Activated CD4-positive, alpha-beta memory T cell treated with anti-CD3 and anti-CD28 coated beads for 36 hours (primary cell): ENCODE measurements at regions not wholly inside any gene's neighbourhood (a gene's known extent, or its start where the extent isn't known, plus 50 kb on each side); places are given as distances from the start of the nearest gene placed in this dataset.

Experiments
- CTCF ChIA-PET: fragments of 350-600 bp; sonication (Branson Sonifier 250); formaldehyde crosslinking; loops from one replicate; lab custom pipeline; 2021; ENCODE audit warnings: antibody characterized with exemption, inconsistent platforms; lab: Charles Lee
- POLR2A ChIA-PET: fragments of 350-600 bp; sonication (Branson Sonifier 250); formaldehyde crosslinking; loops from one replicate; lab custom pipeline; 2021; ENCODE audit warnings: antibody characterized with exemption; lab: Charles Lee
- DNase-seq: peaks from one replicate; pipeline ENCODE4 v3.0.0-alpha.2; 2020
- H3K27ac Mint-ChIP-seq: one replicate; pipeline ENCODE4 v1.8.0; 2021; ENCODE audit warnings: mixed read lengths
- H3K27me3 Mint-ChIP-seq: one replicate; pipeline ENCODE4 v1.8.0; 2021; ENCODE audit warnings: mixed read lengths
- H3K36me3 Mint-ChIP-seq: one replicate; pipeline ENCODE4 v1.8.0; 2021; ENCODE audit warnings: mixed read lengths
- H3K4me1 Mint-ChIP-seq: one replicate; pipeline ENCODE4 v1.8.0; 2021; ENCODE audit warnings: low read depth, mixed read lengths
- H3K4me3 Mint-ChIP-seq: one replicate; pipeline ENCODE4 v1.8.0; 2021; ENCODE audit warnings: mild to moderate bottlenecking, mixed read lengths
- H3K9me3 Mint-ChIP-seq: one replicate; pipeline ENCODE4 v1.8.0; 2021; ENCODE audit warnings: mixed read lengths
- intact Hi-C: fragments of 100-400 bp; cut with micrococcal nuclease; formaldehyde crosslinking; loops from one replicate; pipeline ENCODE4 v1.15.1; 2023

GRCh38 chr16:79698341-79698753 lies 97.8 kb upstream of the MAF start:
- no peak overlapping the region for H3K4me3 Mint-ChIP-seq
- no peaks in the 10 kb centered on the region for H3K36me3 Mint-ChIP-seq
- H3K27ac Mint-ChIP-seq: no peak overlapping the region
- peaks cover 3% of the 10 kb centered on the region for H3K4me1 Mint-ChIP-seq
- CTCF ChIA-PET: no interaction called here
- no peak for DNase-seq
- POLR2A ChIA-PET: no interaction called here
- H3K9me3 Mint-ChIP-seq: no peaks in the 10 kb centered on the region
- H3K27me3 Mint-ChIP-seq: peaks cover 1% of the 10 kb centered on the region
- intact Hi-C loops: no loop called here

- peaks cover 3% of the 10 kb centered on the region for H3K4me1 Mint-ChIP-seq
- peaks cover 1% of the 10 kb centered on the region for H3K27me3 Mint-ChIP-seq
- H3K4me3 Mint-ChIP-seq: no peak overlapping the region
- intact Hi-C loops: no loop called here
- no peak for DNase-seq
- POLR2A ChIA-PET: no interaction called here
- CTCF ChIA-PET: no interaction called here
- no peak overlapping the region for H3K27ac Mint-ChIP-seq
- H3K36me3 Mint-ChIP-seq: no peaks in the 10 kb centered on the region
- no peaks in the 10 kb centered on the region for H3K9me3 Mint-ChIP-seq
Measured at GRCh38 chr16:79697562-79698112, 97.1 kb upstream of the MAF start.

GRCh38 chr16:79691007-79691406 lies 90.5 kb upstream of the MAF start:
- intact Hi-C loops: no loop called here
- Mint-ChIP-seq H3K9me3 (no peaks in the 10 kb centered on the region), H3K27ac (no peak overlapping the region), H3K27me3 (peaks cover 4% of the 10 kb centered on the region), H3K4me1 (no peaks in the 10 kb centered on the region), H3K4me3 (no peak overlapping the region), H3K36me3 (no peaks in the 10 kb centered on the region)
- no peak for DNase-seq
- ChIA-PET POLR2A (no interaction called here), CTCF (no interaction called here)

- Mint-ChIP-seq H3K27ac (no peak overlapping the region), H3K36me3 (no peaks in the 10 kb centered on the region), H3K4me3 (no peak overlapping the region), H3K4me1 (no peaks in the 10 kb centered on the region), H3K9me3 (no peaks in the 10 kb centered on the region), H3K27me3 (peaks cover 4% of the 10 kb centered on the region)
- POLR2A ChIA-PET: no interaction called here
- no peak for DNase-seq
- intact Hi-C loops: no loop called here
- CTCF ChIA-PET: no interaction called here
Measured at GRCh38 chr16:79690159-79690558, 89.6 kb upstream of the MAF start.

GRCh38 chr16:79687249-79688130 lies 87.0 kb upstream of the MAF start:
- CTCF ChIA-PET: interaction anchor here (0.8 kb wide), 1 partner anchor 18 kb away, joined by 3 read pairs; no protein-coding TSS in a partner anchor
- POLR2A ChIA-PET: no interaction called here
- no peaks in the 10 kb centered on the region for H3K9me3 Mint-ChIP-seq
- intact Hi-C loops: no loop called here
- no peak overlapping the region for H3K4me3 Mint-ChIP-seq
- H3K4me1 Mint-ChIP-seq: no peaks in the 10 kb centered on the region
- DNase-seq: no peak
- H3K27ac Mint-ChIP-seq: no peak overlapping the region
- H3K27me3 Mint-ChIP-seq: peaks cover 4% of the 10 kb centered on the region
- H3K36me3 Mint-ChIP-seq: no peaks in the 10 kb centered on the region

- intact Hi-C loops: no loop called here
- H3K4me1 Mint-ChIP-seq: no peaks in the 10 kb centered on the region
- H3K4me3 Mint-ChIP-seq: no peak overlapping the region
- no peaks in the 10 kb centered on the region for H3K9me3 Mint-ChIP-seq
- ChIA-PET POLR2A (no interaction called here), CTCF (interaction anchor here (1.1 kb wide), 1 partner anchor 15 kb away, joined by 3 read pairs; no protein-coding TSS in a partner anchor)
- no peak for DNase-seq
- H3K27ac Mint-ChIP-seq: no peak overlapping the region
- no peaks in the 10 kb centered on the region for H3K36me3 Mint-ChIP-seq
- peaks cover 4% of the 10 kb centered on the region for H3K27me3 Mint-ChIP-seq
Measured at GRCh38 chr16:79685871-79686270, 85.3 kb upstream of the MAF start.

GRCh38 chr16:79679334-79679733 lies 78.8 kb upstream of the MAF start:
- no peak for DNase-seq
- ChIA-PET POLR2A (no interaction called here), CTCF (interaction anchor here (0.7 kb wide), 1 partner anchor 351 kb away, joined by 4 read pairs; no protein-coding TSS in a partner anchor)
- intact Hi-C loops: no loop called here
- Mint-ChIP-seq H3K4me1 (no peaks in the 10 kb centered on the region), H3K36me3 (no peaks in the 10 kb centered on the region), H3K27ac (no peak overlapping the region), H3K4me3 (no peak overlapping the region), H3K9me3 (no peaks in the 10 kb centered on the region), H3K27me3 (no peaks in the 10 kb centered on the region)

GRCh38 chr16:79677799-79678530 lies 77.4 kb upstream of the MAF start:
- no peaks in the 10 kb centered on the region for H3K27me3 Mint-ChIP-seq
- intact Hi-C loops: no loop called here

GRCh38 chr16:79673635-79674034 lies 73.1 kb upstream of the MAF start:
- H3K4me3 Mint-ChIP-seq: no peak overlapping the region
- peaks cover 8% of the 10 kb centered on the region for H3K36me3 Mint-ChIP-seq
- H3K27me3 Mint-ChIP-seq: peaks cover 5% of the 10 kb centered on the region
- intact Hi-C loops: no loop called here
- no peaks in the 10 kb centered on the region for H3K4me1 Mint-ChIP-seq
- CTCF ChIA-PET: no interaction called here
- POLR2A ChIA-PET: no interaction called here
- H3K27ac Mint-ChIP-seq: no peak overlapping the region
- DNase-seq: no peak
- peaks cover 13% of the 10 kb centered on the region for H3K9me3 Mint-ChIP-seq

More at GRCh38 chr16:79677799-79678530, 77.4 kb upstream of the MAF start:
- no peaks in the 10 kb centered on the region for H3K9me3 Mint-ChIP-seq
- CTCF ChIA-PET: no interaction called here
- no peak overlapping the region for H3K4me3 Mint-ChIP-seq
- DNase-seq: no peak
- H3K36me3 Mint-ChIP-seq: no peaks in the 10 kb centered on the region
- POLR2A ChIA-PET: no interaction called here
- no peaks in the 10 kb centered on the region for H3K4me1 Mint-ChIP-seq
- no peak overlapping the region for H3K27ac Mint-ChIP-seq

GRCh38 chr16:79672524-79672923 lies 72.0 kb upstream of the MAF start:
- Mint-ChIP-seq H3K36me3 (peaks cover 8% of the 10 kb centered on the region), H3K9me3 (peaks cover 13% of the 10 kb centered on the region), H3K4me1 (peaks cover 8% of the 10 kb centered on the region), H3K27ac (no peak overlapping the region), H3K27me3 (peaks cover 5% of the 10 kb centered on the region), H3K4me3 (no peak overlapping the region)
- DNase-seq: no peak
- CTCF ChIA-PET: no interaction called here
- POLR2A ChIA-PET: no interaction called here
- intact Hi-C loops: no loop called here

- Mint-ChIP-seq H3K9me3 (peaks cover 13% of the 10 kb centered on the region), H3K4me1 (peaks cover 15% of the 10 kb centered on the region), H3K36me3 (peaks cover 8% of the 10 kb centered on the region), H3K27me3 (peaks cover 5% of the 10 kb centered on the region), H3K27ac (no peak overlapping the region), H3K4me3 (no peak overlapping the region)
- ChIA-PET CTCF (no interaction called here), POLR2A (no interaction called here)
- intact Hi-C loops: loop anchor here (1.0 kb wide), 1 partner anchor 40 kb away; no protein-coding TSS in a partner anchor
- peak; percentile 61 for DNase-seq
Measured at GRCh38 chr16:79668502-79668901, 68.0 kb upstream of the MAF start.

- H3K4me3 Mint-ChIP-seq: no peak overlapping the region
- H3K9me3 Mint-ChIP-seq: peaks cover 15% of the 10 kb centered on the region
- POLR2A ChIA-PET: no interaction called here
Measured at GRCh38 chr16:79665970-79666369, 65.4 kb upstream of the MAF start.

More at GRCh38 chr16:79665970-79666369, 65.4 kb upstream of the MAF start:
- H3K27ac Mint-ChIP-seq: no peak overlapping the region
- peaks cover 8% of the 10 kb centered on the region for H3K36me3 Mint-ChIP-seq
- CTCF ChIA-PET: no interaction called here
- intact Hi-C loops: no loop called here
- peaks cover 15% of the 10 kb centered on the region for H3K4me1 Mint-ChIP-seq
- H3K27me3 Mint-ChIP-seq: peaks cover 3% of the 10 kb centered on the region
- DNase-seq: no peak
